ENCODE measurements at regions not wholly inside any gene's neighbourhood (a gene's known extent, or its start where the extent isn't known, plus 50 kb on each side); places are given as distances from the start of the nearest gene placed in this dataset.
A peak's percentile ranks its signal among the peaks of the same experiment; 100 is the strongest.

DNA sequence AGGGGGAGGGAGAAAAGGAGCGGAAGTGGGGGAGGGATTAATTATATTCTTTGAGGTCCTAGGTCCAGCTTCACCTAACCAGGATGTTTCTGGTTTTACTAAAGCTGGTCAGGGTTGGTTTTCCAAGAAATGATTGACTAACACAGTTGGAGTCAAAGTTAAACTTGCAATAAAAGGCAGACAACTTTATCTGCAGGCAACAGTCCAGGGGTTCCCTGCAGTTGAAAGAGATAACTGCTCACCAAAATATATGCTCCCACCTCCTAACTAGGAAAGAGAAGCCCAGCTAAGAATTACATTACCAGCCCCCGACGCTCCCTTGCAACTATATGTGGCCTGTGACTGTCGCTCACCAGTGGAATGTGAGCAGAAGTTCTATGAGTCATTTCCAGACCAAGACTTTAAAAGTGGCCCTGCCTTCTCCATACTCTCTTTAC lies 140.0 kb upstream of the PKDCC start:
- 63% methylated on average over 4 of the region's 4 CpGs for WGBS
- no peak for DNase-seq (ENCODE audit: low spot score)
- no peaks in the 10 kb centered on the region for H3K36me3 ChIP-seq (ENCODE audit: control insufficient read depth in 4 of 4, insufficient read depth in 3 of 4, low read depth in 1 of 4, low read length in 3 of 4)

GRCh38 chr2:41908349-41908748 lies 139.5 kb upstream of the PKDCC start:
- Histone ChIP-seq H3K4me1 (ENCODE audit: control insufficient read depth in 4 of 4, insufficient read depth in 4 of 4, low read length in 3 of 4) (peaks cover 12 to 56% (median 44%) of the 10 kb centered on the region in 4 donors), H3K27me3 (ENCODE audit: control insufficient read depth in 4 of 4, insufficient read depth in 4 of 4, low read length in 3 of 4) (no peaks in the 10 kb centered on the region), H3K9me3 (ENCODE audit: control insufficient read depth in 4 of 4, low read length in 3 of 4) (no peaks in the 10 kb centered on the region), H3K9ac (ENCODE audit: low read depth in 1 of 2, low read length in 2 of 2) (no peak overlapping the region), H3K27ac (ENCODE audit: low read depth in 1 of 2, low read length in 2 of 2) (peak overlapping the region in 1 of 2 donors; percentile 71), H3K36me3 (ENCODE audit: control insufficient read depth in 4 of 4, insufficient read depth in 3 of 4, low read depth in 1 of 4, low read length in 3 of 4) (no peaks in the 10 kb centered on the region), H3K4me3 (ENCODE audit: low read depth in 1 of 3, low read length in 3 of 3) (no peak overlapping the region)
- no peak for DNase-seq (ENCODE audit: low spot score)
- TF ChIP-seq EGR1 (IDR thresholded peaks at IDR 0.05; ENCODE audit: low read depth in 2 of 2), result no peak
- TF ChIP-seq, protein P1, sequence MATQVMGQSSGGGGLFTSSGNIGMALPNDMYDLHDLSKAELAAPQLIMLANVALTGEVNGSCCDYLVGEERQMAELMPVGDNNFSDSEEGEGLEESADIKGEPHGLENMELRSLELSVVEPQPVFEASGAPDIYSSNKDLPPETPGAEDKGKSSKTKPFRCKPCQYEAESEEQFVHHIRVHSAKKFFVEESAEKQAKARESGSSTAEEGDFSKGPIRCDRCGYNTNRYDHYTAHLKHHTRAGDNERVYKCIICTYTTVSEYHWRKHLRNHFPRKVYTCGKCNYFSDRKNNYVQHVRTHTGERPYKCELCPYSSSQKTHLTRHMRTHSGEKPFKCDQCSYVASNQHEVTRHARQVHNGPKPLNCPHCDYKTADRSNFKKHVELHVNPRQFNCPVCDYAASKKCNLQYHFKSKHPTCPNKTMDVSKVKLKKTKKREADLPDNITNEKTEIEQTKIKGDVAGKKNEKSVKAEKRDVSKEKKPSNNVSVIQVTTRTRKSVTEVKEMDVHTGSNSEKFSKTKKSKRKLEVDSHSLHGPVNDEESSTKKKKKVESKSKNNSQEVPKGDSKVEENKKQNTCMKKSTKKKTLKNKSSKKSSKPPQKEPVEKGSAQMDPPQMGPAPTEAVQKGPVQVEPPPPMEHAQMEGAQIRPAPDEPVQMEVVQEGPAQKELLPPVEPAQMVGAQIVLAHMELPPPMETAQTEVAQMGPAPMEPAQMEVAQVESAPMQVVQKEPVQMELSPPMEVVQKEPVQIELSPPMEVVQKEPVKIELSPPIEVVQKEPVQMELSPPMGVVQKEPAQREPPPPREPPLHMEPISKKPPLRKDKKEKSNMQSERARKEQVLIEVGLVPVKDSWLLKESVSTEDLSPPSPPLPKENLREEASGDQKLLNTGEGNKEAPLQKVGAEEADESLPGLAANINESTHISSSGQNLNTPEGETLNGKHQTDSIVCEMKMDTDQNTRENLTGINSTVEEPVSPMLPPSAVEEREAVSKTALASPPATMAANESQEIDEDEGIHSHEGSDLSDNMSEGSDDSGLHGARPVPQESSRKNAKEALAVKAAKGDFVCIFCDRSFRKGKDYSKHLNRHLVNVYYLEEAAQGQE (IDR thresholded peaks at IDR 0.05), result no peak
- no peak for TF ChIP-seq RAD21 (IDR thresholded peaks at IDR 0.05)
- no peak for TF ChIP-seq HNF4A (conservative IDR thresholded peaks at IDR 0.05)
- TF ChIP-seq CTCF (IDR thresholded peaks at IDR 0.05; ENCODE audit: low read depth, low read length, missing input control), result no peak

More for the DNA sequence above, 140.0 kb upstream of the PKDCC start:
- H3K4me3 ChIP-seq (ENCODE audit: low read depth in 1 of 3, low read length in 3 of 3), result no peak overlapping the region
- peak overlapping the region; percentile 63 to 71 for H3K27ac ChIP-seq (ENCODE audit: low read depth in 1 of 2, low read length in 2 of 2)
- peaks cover 12 to 56% (median 44%) of the 10 kb centered on the region in 4 donors for H3K4me1 ChIP-seq (ENCODE audit: control insufficient read depth in 4 of 4, insufficient read depth in 4 of 4, low read length in 3 of 4)
- TF ChIP-seq RXRA (IDR thresholded peaks at IDR 0.05) (peak in 1 of 2 donors; percentile 31), NR2F2 (IDR thresholded peaks at IDR 0.05) (no peak), JUND (IDR thresholded peaks at IDR 0.05) (no peak), SP1 (IDR thresholded peaks at IDR 0.05) (peak; percentile 59), HNF4A (conservative IDR thresholded peaks at IDR 0.05) (peak; percentile 44 to 66), HNF4G (IDR thresholded peaks at IDR 0.05) (no peak), RAD21 (IDR thresholded peaks at IDR 0.05) (peak in 1 of 2 donors; percentile 36)
- no peaks in the 10 kb centered on the region for H3K9me3 ChIP-seq (ENCODE audit: control insufficient read depth in 4 of 4, low read length in 3 of 4)
- no peaks in the 10 kb centered on the region for H3K27me3 ChIP-seq (ENCODE audit: control insufficient read depth in 4 of 4, insufficient read depth in 4 of 4, low read length in 3 of 4)
- H3K9ac ChIP-seq (ENCODE audit: low read depth in 1 of 2, low read length in 2 of 2), result no peak overlapping the region

GRCh38 chr2:41909584-41909983 lies 138.2 kb upstream of the PKDCC start:
- no peak overlapping the region for H3K9ac ChIP-seq (ENCODE audit: low read depth in 1 of 2, low read length in 2 of 2)
- no peaks in the 10 kb centered on the region for H3K36me3 ChIP-seq (ENCODE audit: control insufficient read depth in 4 of 4, insufficient read depth in 3 of 4, low read depth in 1 of 4, low read length in 3 of 4)
- WGBS, result 20% methylated on average over 4 of the region's 4 CpGs
- H3K27me3 ChIP-seq (ENCODE audit: control insufficient read depth in 4 of 4, insufficient read depth in 4 of 4, low read length in 3 of 4), result no peaks in the 10 kb centered on the region
- H3K4me1 ChIP-seq (ENCODE audit: control insufficient read depth in 4 of 4, insufficient read depth in 4 of 4, low read length in 3 of 4), result peaks cover 12 to 56% (median 44%) of the 10 kb centered on the region in 4 donors
- no peaks in the 10 kb centered on the region for H3K9me3 ChIP-seq (ENCODE audit: control insufficient read depth in 4 of 4, low read length in 3 of 4)
- DNase-seq (ENCODE audit: low spot score), result no peak
- peak overlapping the region; percentile 37 to 57 for H3K27ac ChIP-seq (ENCODE audit: low read depth in 1 of 2, low read length in 2 of 2)
- H3K4me3 ChIP-seq (ENCODE audit: low read depth in 1 of 3, low read length in 3 of 3), result no peak overlapping the region
- TF ChIP-seq CTCF (IDR thresholded peaks at IDR 0.05; ENCODE audit: low read depth, low read length, missing input control), result no peak
- TF ChIP-seq RAD21 (IDR thresholded peaks at IDR 0.05), result peak in 1 of 2 donors; percentile 32
- peak; percentile 41 for TF ChIP-seq TAF1 (conservative IDR thresholded peaks at IDR 0.05)
- peak; percentile 9 for TF ChIP-seq HNF4G (IDR thresholded peaks at IDR 0.05)
- TF ChIP-seq, protein P2, sequence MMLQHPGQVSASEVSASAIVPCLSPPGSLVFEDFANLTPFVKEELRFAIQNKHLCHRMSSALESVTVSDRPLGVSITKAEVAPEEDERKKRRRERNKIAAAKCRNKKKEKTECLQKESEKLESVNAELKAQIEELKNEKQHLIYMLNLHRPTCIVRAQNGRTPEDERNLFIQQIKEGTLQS (IDR thresholded peaks at IDR 0.05), result no peak
- no peak for TF ChIP-seq GABPA (IDR thresholded peaks at IDR 0.05 in 1 of 2, conservative IDR thresholded peaks at IDR 0.05 in 1 of 2)
- TF ChIP-seq FOXA1 (IDR thresholded peaks at IDR 0.05), result no peak
- TF ChIP-seq ZBTB33 (IDR thresholded peaks at IDR 0.05), result no peak
- no peak for TF ChIP-seq EGR1 (IDR thresholded peaks at IDR 0.05; ENCODE audit: low read depth in 2 of 2)
- no peak for TF ChIP-seq NR2F2 (IDR thresholded peaks at IDR 0.05)
- TF ChIP-seq MAX (IDR thresholded peaks at IDR 0.05), result peak; percentile 48
- peak; percentile 78 for TF ChIP-seq SP1 (IDR thresholded peaks at IDR 0.05)
- peak in 1 of 2 donors; percentile 17 for TF ChIP-seq JUND (IDR thresholded peaks at IDR 0.05)
- peak; percentile 81 to 84 for TF ChIP-seq HNF4A (conservative IDR thresholded peaks at IDR 0.05)
- TF ChIP-seq FOXA2 (IDR thresholded peaks at IDR 0.05), result no peak
- TF ChIP-seq RXRA (IDR thresholded peaks at IDR 0.05), result peak; percentile 63 to 70
